ENCODE measurements at regions not wholly inside any gene's neighbourhood (a gene's known extent, or its start where the extent isn't known, plus 50 kb on each side); places are given as distances from the start of the nearest gene placed in this dataset.

GRCh38 chr15:80308002-80308401 lies 56.0 kb upstream of the CTXND1 start:
- WGBS, 2 donors = 60 to 89% methylated on average over 4 to 11 of the region's 11 CpGs
- intact Hi-C loops (cut with DNase I; ENCODE audit: low total_unique reads) = no loop called here
- TF ChIP-seq POLR2A (IDR thresholded peaks at IDR 0.05) (no peak), CTCF (IDR thresholded peaks at IDR 0.05) (no peak)
- H3K4me3 ChIP-seq (ENCODE audit: low read depth, poor library complexity, severe bottlenecking) = no peak overlapping the region
- DNase-seq (ENCODE audit: low spot score in 2 of 2) = no peak

- WGBS, 2 donors = 66 to 72% methylated on average over 6 of the region's 6 CpGs
- no peak overlapping the region for H3K4me3 ChIP-seq (ENCODE audit: low read depth, poor library complexity, severe bottlenecking)
- intact Hi-C loops (cut with DNase I; ENCODE audit: low total_unique reads) = no loop called here
These were observed 57.9 kb upstream of the CTXND1 start for GRCh38 chr15:80309769-80310384.

GRCh38 chr15:80310776-80311175 lies 58.8 kb upstream of the CTXND1 start:
- H3K4me3 ChIP-seq (ENCODE audit: low read depth, poor library complexity, severe bottlenecking) = no peak overlapping the region
- intact Hi-C loops (cut with DNase I; ENCODE audit: low total_unique reads) = no loop called here
- no peak for DNase-seq (ENCODE audit: low spot score in 2 of 2)
- TF ChIP-seq CTCF (IDR thresholded peaks at IDR 0.05) (no peak), POLR2A (IDR thresholded peaks at IDR 0.05) (no peak)
- 73 to 74% methylated on average over 7 of the region's 7 CpGs for WGBS, 2 donors

More at GRCh38 chr15:80309769-80310384, 57.9 kb upstream of the CTXND1 start:
- DNase-seq (ENCODE audit: low spot score in 2 of 2) = no peak
- TF ChIP-seq CTCF (IDR thresholded peaks at IDR 0.05) = no peak
- TF ChIP-seq POLR2A (IDR thresholded peaks at IDR 0.05) = no peak

- 82 to 84% methylated on average over 11 of the region's 11 CpGs for WGBS, 2 donors
- no peak for TF ChIP-seq POLR2A (IDR thresholded peaks at IDR 0.05)
- no peak for TF ChIP-seq CTCF (IDR thresholded peaks at IDR 0.05)
- no peak for DNase-seq (ENCODE audit: low spot score in 2 of 2)
- H3K4me3 ChIP-seq (ENCODE audit: low read depth, poor library complexity, severe bottlenecking) = no peak overlapping the region
- intact Hi-C loops (cut with DNase I; ENCODE audit: low total_unique reads) = no loop called here
These were observed 63.4 kb upstream of the CTXND1 start for GRCh38 chr15:80315289-80315987.

GRCh38 chr15:80317389-80318182 lies 65.6 kb upstream of the CTXND1 start:
- TF ChIP-seq POLR2A (IDR thresholded peaks at IDR 0.05) = no peak
- no peak for TF ChIP-seq CTCF (IDR thresholded peaks at IDR 0.05)
- H3K4me3 ChIP-seq (ENCODE audit: low read depth, poor library complexity, severe bottlenecking) = no peak overlapping the region
- peak in 1 of 2 donors; percentile 18 for DNase-seq (ENCODE audit: low spot score in 2 of 2)
- intact Hi-C loops (cut with DNase I; ENCODE audit: low total_unique reads) = no loop called here
- WGBS, 2 donors = 62 to 63% methylated on average over 8 of the region's 8 CpGs
